ENCODE measurements at regions not wholly inside any gene's neighbourhood (a gene's known extent, or its start where the extent isn't known, plus 50 kb on each side); places are given as distances from the start of the nearest gene placed in this dataset.

DNA sequence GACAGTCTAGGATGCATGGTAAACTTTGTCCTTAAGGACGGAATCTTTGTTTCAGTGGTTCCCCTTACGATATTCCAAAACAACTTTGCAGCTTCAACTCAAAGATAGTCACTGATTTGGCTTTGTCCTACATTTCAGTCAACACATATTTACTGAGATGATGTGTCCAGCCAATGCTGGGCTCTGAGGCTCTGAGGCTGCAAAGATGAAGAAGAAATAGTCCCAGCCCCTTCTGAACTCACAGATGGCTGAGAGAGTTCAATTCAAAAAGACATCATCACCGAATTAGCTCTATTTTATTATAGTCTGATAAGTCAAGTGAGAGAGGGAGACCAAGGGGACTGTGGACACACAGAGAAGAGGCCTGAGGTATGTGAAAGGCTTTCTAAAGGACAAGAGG lies 544.0 kb downstream of the ACTL7B start (continued):
- TF ChIP-seq, protein P1, sequence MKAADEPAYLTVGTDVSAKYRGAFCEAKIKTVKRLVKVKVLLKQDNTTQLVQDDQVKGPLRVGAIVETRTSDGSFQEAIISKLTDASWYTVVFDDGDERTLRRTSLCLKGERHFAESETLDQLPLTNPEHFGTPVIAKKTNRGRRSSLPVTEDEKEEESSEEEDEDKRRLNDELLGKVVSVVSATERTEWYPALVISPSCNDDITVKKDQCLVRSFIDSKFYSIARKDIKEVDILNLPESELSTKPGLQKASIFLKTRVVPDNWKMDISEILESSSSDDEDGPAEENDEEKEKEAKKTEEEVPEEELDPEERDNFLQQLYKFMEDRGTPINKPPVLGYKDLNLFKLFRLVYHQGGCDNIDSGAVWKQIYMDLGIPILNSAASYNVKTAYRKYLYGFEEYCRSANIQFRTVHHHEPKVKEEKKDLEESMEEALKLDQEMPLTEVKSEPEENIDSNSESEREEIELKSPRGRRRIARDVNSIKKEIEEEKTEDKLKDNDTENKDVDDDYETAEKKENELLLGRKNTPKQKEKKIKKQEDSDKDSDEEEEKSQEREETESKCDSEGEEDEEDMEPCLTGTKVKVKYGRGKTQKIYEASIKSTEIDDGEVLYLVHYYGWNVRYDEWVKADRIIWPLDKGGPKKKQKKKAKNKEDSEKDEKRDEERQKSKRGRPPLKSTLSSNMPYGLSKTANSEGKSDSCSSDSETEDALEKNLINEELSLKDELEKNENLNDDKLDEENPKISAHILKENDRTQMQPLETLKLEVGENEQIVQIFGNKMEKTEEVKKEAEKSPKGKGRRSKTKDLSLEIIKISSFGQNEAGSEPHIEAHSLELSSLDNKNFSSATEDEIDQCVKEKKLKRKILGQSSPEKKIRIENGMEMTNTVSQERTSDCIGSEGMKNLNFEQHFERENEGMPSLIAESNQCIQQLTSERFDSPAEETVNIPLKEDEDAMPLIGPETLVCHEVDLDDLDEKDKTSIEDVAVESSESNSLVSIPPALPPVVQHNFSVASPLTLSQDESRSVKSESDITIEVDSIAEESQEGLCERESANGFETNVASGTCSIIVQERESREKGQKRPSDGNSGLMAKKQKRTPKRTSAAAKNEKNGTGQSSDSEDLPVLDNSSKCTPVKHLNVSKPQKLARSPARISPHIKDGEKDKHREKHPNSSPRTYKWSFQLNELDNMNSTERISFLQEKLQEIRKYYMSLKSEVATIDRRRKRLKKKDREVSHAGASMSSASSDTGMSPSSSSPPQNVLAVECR (CRISPR knock-in tag; IDR thresholded peaks at IDR 0.05; ENCODE audit: borderline replicate concordance): no peak
- TF ChIP-seq CHD2 (IDR thresholded peaks at IDR 0.05; ENCODE audit: low read depth, low read length): no peak

DNA sequence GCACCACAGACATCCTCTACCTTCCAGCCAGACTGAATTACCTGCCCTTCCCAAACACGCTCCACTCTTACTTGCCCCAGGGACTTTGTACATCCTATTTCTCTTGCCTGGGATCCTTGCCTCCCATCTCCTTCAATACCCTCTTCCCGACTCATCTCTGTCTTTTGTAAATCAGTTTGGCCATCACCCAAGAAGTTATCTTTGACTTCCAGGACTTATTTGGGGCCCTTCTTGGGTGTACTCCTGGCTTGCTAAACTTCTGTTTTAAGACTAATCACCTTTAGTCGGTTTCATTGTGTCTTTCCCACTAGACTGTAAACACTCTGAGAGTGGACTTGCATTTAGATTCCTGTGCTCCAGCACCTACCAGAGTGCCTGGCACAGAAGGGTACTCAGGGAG lies 545.6 kb downstream of the ACTL7B start:
- FAIRE-seq: no peak
- TF ChIP-seq, protein P2, sequence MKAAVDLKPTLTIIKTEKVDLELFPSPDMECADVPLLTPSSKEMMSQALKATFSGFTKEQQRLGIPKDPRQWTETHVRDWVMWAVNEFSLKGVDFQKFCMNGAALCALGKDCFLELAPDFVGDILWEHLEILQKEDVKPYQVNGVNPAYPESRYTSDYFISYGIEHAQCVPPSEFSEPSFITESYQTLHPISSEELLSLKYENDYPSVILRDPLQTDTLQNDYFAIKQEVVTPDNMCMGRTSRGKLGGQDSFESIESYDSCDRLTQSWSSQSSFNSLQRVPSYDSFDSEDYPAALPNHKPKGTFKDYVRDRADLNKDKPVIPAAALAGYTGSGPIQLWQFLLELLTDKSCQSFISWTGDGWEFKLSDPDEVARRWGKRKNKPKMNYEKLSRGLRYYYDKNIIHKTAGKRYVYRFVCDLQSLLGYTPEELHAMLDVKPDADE (CRISPR knock-in tag; IDR thresholded peaks at IDR 0.05): no peak
- TF ChIP-seq ZNF558 (CRISPR knock-in tag; IDR thresholded peaks at IDR 0.05; ENCODE audit: borderline replicate concordance) (no peak), NFE2 (CRISPR knock-in tag; IDR thresholded peaks at IDR 0.05) (no peak), ZBTB7A (CRISPR knock-in tag; IDR thresholded peaks at IDR 0.05) (no peak), JUND (CRISPR knock-in tag; IDR thresholded peaks at IDR 0.05) (no peak), MTF1 (CRISPR knock-in tag; IDR thresholded peaks at IDR 0.05) (no peak), YEATS2 (CRISPR knock-in tag; IDR thresholded peaks at IDR 0.05; ENCODE audit: borderline replicate concordance) (no peak), ADNP (CRISPR knock-in tag; IDR thresholded peaks at IDR 0.05) (no peak), ZNF530 (CRISPR knock-in tag; IDR thresholded peaks at IDR 0.05; ENCODE audit: low read depth) (no peak), ZNF20 (CRISPR knock-in tag; IDR thresholded peaks at IDR 0.05) (no peak), MAF1 (CRISPR knock-in tag; IDR thresholded peaks at IDR 0.05; ENCODE audit: borderline replicate concordance) (no peak), SAP130 (CRISPR knock-in tag; IDR thresholded peaks at IDR 0.05; ENCODE audit: low read depth) (no peak)
- TF ChIP-seq, protein P3, sequence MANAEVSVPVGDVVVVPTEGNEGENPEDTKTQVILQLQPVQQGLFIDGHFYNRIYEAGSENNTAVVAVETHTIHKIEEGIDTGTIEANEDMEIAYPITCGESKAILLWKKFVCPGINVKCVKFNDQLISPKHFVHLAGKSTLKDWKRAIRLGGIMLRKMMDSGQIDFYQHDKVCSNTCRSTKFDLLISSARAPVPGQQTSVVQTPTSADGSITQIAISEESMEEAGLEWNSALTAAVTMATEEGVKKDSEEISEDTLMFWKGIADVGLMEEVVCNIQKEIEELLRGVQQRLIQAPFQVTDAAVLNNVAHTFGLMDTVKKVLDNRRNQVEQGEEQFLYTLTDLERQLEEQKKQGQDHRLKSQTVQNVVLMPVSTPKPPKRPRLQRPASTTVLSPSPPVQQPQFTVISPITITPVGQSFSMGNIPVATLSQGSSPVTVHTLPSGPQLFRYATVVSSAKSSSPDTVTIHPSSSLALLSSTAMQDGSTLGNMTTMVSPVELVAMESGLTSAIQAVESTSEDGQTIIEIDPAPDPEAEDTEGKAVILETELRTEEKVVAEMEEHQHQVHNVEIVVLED (CRISPR knock-in tag; IDR thresholded peaks at IDR 0.05; ENCODE audit: borderline replicate concordance): no peak
- TF ChIP-seq, protein P4, sequence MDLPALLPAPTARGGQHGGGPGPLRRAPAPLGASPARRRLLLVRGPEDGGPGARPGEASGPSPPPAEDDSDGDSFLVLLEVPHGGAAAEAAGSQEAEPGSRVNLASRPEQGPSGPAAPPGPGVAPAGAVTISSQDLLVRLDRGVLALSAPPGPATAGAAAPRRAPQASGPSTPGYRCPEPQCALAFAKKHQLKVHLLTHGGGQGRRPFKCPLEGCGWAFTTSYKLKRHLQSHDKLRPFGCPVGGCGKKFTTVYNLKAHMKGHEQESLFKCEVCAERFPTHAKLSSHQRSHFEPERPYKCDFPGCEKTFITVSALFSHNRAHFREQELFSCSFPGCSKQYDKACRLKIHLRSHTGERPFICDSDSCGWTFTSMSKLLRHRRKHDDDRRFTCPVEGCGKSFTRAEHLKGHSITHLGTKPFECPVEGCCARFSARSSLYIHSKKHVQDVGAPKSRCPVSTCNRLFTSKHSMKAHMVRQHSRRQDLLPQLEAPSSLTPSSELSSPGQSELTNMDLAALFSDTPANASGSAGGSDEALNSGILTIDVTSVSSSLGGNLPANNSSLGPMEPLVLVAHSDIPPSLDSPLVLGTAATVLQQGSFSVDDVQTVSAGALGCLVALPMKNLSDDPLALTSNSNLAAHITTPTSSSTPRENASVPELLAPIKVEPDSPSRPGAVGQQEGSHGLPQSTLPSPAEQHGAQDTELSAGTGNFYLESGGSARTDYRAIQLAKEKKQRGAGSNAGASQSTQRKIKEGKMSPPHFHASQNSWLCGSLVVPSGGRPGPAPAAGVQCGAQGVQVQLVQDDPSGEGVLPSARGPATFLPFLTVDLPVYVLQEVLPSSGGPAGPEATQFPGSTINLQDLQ (CRISPR knock-in tag; IDR thresholded peaks at IDR 0.05): no peak

More for the DNA sequence above, 545.6 kb downstream of the ACTL7B start:
- intact Hi-C loops (cut with micrococcal nuclease; ENCODE audit: unreplicated experiment): no loop called here
- H3K4me3 ChIP-seq (replicated peaks in 1 of 3; ENCODE audit: insufficient read depth in 1 of 3, low read depth in 2 of 3, low read length in 3 of 3): no peak overlapping the region
- H3K9ac ChIP-seq (ENCODE audit: insufficient read depth, low read depth, low read length): no peak overlapping the region
- DNase-seq (ENCODE audit: low spot score): no peak
- H3K27ac ChIP-seq (ENCODE audit: extremely low read length, insufficient read depth, low read length): no peak overlapping the region
- H2AFZ ChIP-seq (ENCODE audit: low read length): no peak overlapping the region
- no peaks in the 10 kb centered on the region for H3K36me3 ChIP-seq (replicated peaks in 1 of 2; ENCODE audit: control insufficient read depth in 1 of 2, insufficient read depth in 2 of 2, low read length in 2 of 2)
- 9% methylated on average over 3 of the region's 3 CpGs for WGBS (ENCODE audit: low lambda C conversion rate)
- POLR2A ChIA-PET: no interaction called here
- CTCF ChIA-PET (ENCODE audit: low intra/inter-chr PET ratio, low total read pairs): no interaction called here
- in situ Hi-C loops (cut with HindIII; ENCODE audit: extremely low pct_ligation_motif_present, low pct_unique_long_range_greater_than_20kb): no loop called here
- H3K79me2 ChIP-seq (ENCODE audit: insufficient read depth, low read length): no peaks in the 10 kb centered on the region
- H3K9me3 ChIP-seq (ENCODE audit: low read length): no peaks in the 10 kb centered on the region
- H3K4me2 ChIP-seq (ENCODE audit: low read depth, low read length): no peak overlapping the region
- no peaks in the 10 kb centered on the region for H3K27me3 ChIP-seq (ENCODE audit: control insufficient read depth in 1 of 2, insufficient read depth in 2 of 2, low read length in 2 of 2)
- BruUV-seq (replicated peaks): no TSS peak
- ATAC-seq: no peak
- no peaks in the 10 kb centered on the region for H3K4me1 ChIP-seq (ENCODE audit: insufficient read depth, low read length)
- no peaks in the 10 kb centered on the region for H4K20me1 ChIP-seq (ENCODE audit: insufficient read depth, low read length)

Data from HepG2 (cell line).